ENCODE measurements at regions not wholly inside any gene's neighbourhood (a gene's known extent, or its start where the extent isn't known, plus 50 kb on each side); places are given as distances from the start of the nearest gene placed in this dataset.
"Not testable (repeated sequence)": the region's sequence is repeated elsewhere in the genome, so short reads cannot be mapped to it uniquely, and the experiment has no call there.

- H3K9ac ChIP-seq (ENCODE audit: low read length); H3K4me3 ChIP-seq (ENCODE audit: low read depth, low read length); H3K27ac ChIP-seq (ENCODE audit: low read depth, low read length); H3K4me1 ChIP-seq (ENCODE audit: control insufficient read depth, insufficient read depth, low read length); H3K9me3 ChIP-seq (ENCODE audit: control insufficient read depth, insufficient read depth, low read depth, low read length); H3K36me3 ChIP-seq (ENCODE audit: control insufficient read depth, insufficient read depth, low read length); H3K27me3 ChIP-seq (ENCODE audit: control insufficient read depth, insufficient read depth, low read length): not testable (repeated sequence)
Measured at GRCh38 chr1:149157409-149157808, 54.1 kb upstream of the NBPF9 start.

GRCh38 chr1:149158308-149158707, 55.0 kb upstream of the NBPF9 start:
- not testable (repeated sequence) for H3K9me3 ChIP-seq (ENCODE audit: control insufficient read depth, insufficient read depth, low read depth, low read length); H3K27ac ChIP-seq (ENCODE audit: low read depth, low read length); H3K36me3 ChIP-seq (ENCODE audit: control insufficient read depth, insufficient read depth, low read length)

GRCh38 chr1:149163063-149163444, 59.7 kb upstream of the NBPF9 start:
- not testable (repeated sequence) for H3K27me3 ChIP-seq (ENCODE audit: control insufficient read depth, insufficient read depth, low read length); H3K27ac ChIP-seq (ENCODE audit: low read depth, low read length); H3K4me1 ChIP-seq (ENCODE audit: control insufficient read depth, insufficient read depth, low read length); H3K9me3 ChIP-seq (ENCODE audit: control insufficient read depth, insufficient read depth, low read depth, low read length); H3K36me3 ChIP-seq (ENCODE audit: control insufficient read depth, insufficient read depth, low read length); H3K4me3 ChIP-seq (ENCODE audit: low read depth, low read length)
- peak overlapping the region; percentile 70 for H3K9ac ChIP-seq (ENCODE audit: low read length)

More at GRCh38 chr1:149158308-149158707, 55.0 kb upstream of the NBPF9 start:
- not testable (repeated sequence) for H3K4me3 ChIP-seq (ENCODE audit: low read depth, low read length); H3K27me3 ChIP-seq (ENCODE audit: control insufficient read depth, insufficient read depth, low read length); H3K4me1 ChIP-seq (ENCODE audit: control insufficient read depth, insufficient read depth, low read length); H3K9ac ChIP-seq (ENCODE audit: low read length)

- not testable (repeated sequence) for H3K27ac ChIP-seq (ENCODE audit: low read depth, low read length); H3K4me1 ChIP-seq (ENCODE audit: control insufficient read depth, insufficient read depth, low read length); H3K4me3 ChIP-seq (ENCODE audit: low read depth, low read length); H3K27me3 ChIP-seq (ENCODE audit: control insufficient read depth, insufficient read depth, low read length); H3K9me3 ChIP-seq (ENCODE audit: control insufficient read depth, insufficient read depth, low read depth, low read length); H3K36me3 ChIP-seq (ENCODE audit: control insufficient read depth, insufficient read depth, low read length); H3K9ac ChIP-seq (ENCODE audit: low read length)
Measured at GRCh38 chr1:149174765-149175164, 71.4 kb upstream of the NBPF9 start.

- H3K27ac ChIP-seq (ENCODE audit: low read depth, low read length); H3K9me3 ChIP-seq (ENCODE audit: control insufficient read depth, insufficient read depth, low read depth, low read length); H3K9ac ChIP-seq (ENCODE audit: low read length); H3K4me3 ChIP-seq (ENCODE audit: low read depth, low read length); H3K36me3 ChIP-seq (ENCODE audit: control insufficient read depth, insufficient read depth, low read length); H3K4me1 ChIP-seq (ENCODE audit: control insufficient read depth, insufficient read depth, low read length); H3K27me3 ChIP-seq (ENCODE audit: control insufficient read depth, insufficient read depth, low read length): not testable (repeated sequence)
Measured at GRCh38 chr1:149175812-149176211, 72.5 kb upstream of the NBPF9 start.

- not testable (repeated sequence) for H3K36me3 ChIP-seq (ENCODE audit: control insufficient read depth, insufficient read depth, low read length)
- Histone ChIP-seq H3K9ac (ENCODE audit: low read length) (peak overlapping the region; percentile 78), H3K27ac (ENCODE audit: low read depth, low read length) (peak overlapping the region; percentile 62; the same call in 1 of the 2 replicates)
Measured at GRCh38 chr1:149176453-149177316, 73.3 kb upstream of the NBPF9 start.

GRCh38 chr1:149190742-149191141, 87.4 kb upstream of the NBPF9 start:
- H3K4me3 ChIP-seq (ENCODE audit: low read depth, low read length); H3K36me3 ChIP-seq (ENCODE audit: control insufficient read depth, insufficient read depth, low read length); H3K4me1 ChIP-seq (ENCODE audit: control insufficient read depth, insufficient read depth, low read length); H3K9me3 ChIP-seq (ENCODE audit: control insufficient read depth, insufficient read depth, low read depth, low read length); H3K27ac ChIP-seq (ENCODE audit: low read depth, low read length); H3K9ac ChIP-seq (ENCODE audit: low read length); H3K27me3 ChIP-seq (ENCODE audit: control insufficient read depth, insufficient read depth, low read length): not testable (repeated sequence)

More at GRCh38 chr1:149176453-149177316, 73.3 kb upstream of the NBPF9 start:
- peak overlapping the region; percentile 59 for H3K4me3 ChIP-seq (ENCODE audit: low read depth, low read length)
- H3K9me3 ChIP-seq (ENCODE audit: control insufficient read depth, insufficient read depth, low read depth, low read length); H3K27me3 ChIP-seq (ENCODE audit: control insufficient read depth, insufficient read depth, low read length); H3K4me1 ChIP-seq (ENCODE audit: control insufficient read depth, insufficient read depth, low read length): not testable (repeated sequence)

- not testable (repeated sequence) for H3K27me3 ChIP-seq (ENCODE audit: control insufficient read depth, insufficient read depth, low read length); H3K27ac ChIP-seq (ENCODE audit: low read depth, low read length); H3K4me3 ChIP-seq (ENCODE audit: low read depth, low read length); H3K36me3 ChIP-seq (ENCODE audit: control insufficient read depth, insufficient read depth, low read length); H3K9me3 ChIP-seq (ENCODE audit: control insufficient read depth, insufficient read depth, low read depth, low read length); H3K9ac ChIP-seq (ENCODE audit: low read length); H3K4me1 ChIP-seq (ENCODE audit: control insufficient read depth, insufficient read depth, low read length)
Measured at GRCh38 chr1:149196651-149197050, 93.3 kb upstream of the NBPF9 start.

GRCh38 chr1:149200567-149200966, 97.2 kb upstream of the NBPF9 start:
- not testable (repeated sequence) for H3K9ac ChIP-seq (ENCODE audit: low read length); H3K27me3 ChIP-seq (ENCODE audit: control insufficient read depth, insufficient read depth, low read length); H3K4me3 ChIP-seq (ENCODE audit: low read depth, low read length); H3K27ac ChIP-seq (ENCODE audit: low read depth, low read length); H3K36me3 ChIP-seq (ENCODE audit: control insufficient read depth, insufficient read depth, low read length); H3K4me1 ChIP-seq (ENCODE audit: control insufficient read depth, insufficient read depth, low read length); H3K9me3 ChIP-seq (ENCODE audit: control insufficient read depth, insufficient read depth, low read depth, low read length)

- H3K9me3 ChIP-seq (ENCODE audit: control insufficient read depth, insufficient read depth, low read depth, low read length); H3K36me3 ChIP-seq (ENCODE audit: control insufficient read depth, insufficient read depth, low read length); H3K27ac ChIP-seq (ENCODE audit: low read depth, low read length): not testable (repeated sequence)
Measured at GRCh38 chr1:149202283-149202682, 98.9 kb upstream of the NBPF9 start.

GRCh38 chr1:149204396-149204795, 101.0 kb upstream of the NBPF9 start:
- H3K27me3 ChIP-seq (ENCODE audit: control insufficient read depth, insufficient read depth, low read length); H3K36me3 ChIP-seq (ENCODE audit: control insufficient read depth, insufficient read depth, low read length); H3K4me1 ChIP-seq (ENCODE audit: control insufficient read depth, insufficient read depth, low read length); H3K9ac ChIP-seq (ENCODE audit: low read length); H3K27ac ChIP-seq (ENCODE audit: low read depth, low read length); H3K4me3 ChIP-seq (ENCODE audit: low read depth, low read length); H3K9me3 ChIP-seq (ENCODE audit: control insufficient read depth, insufficient read depth, low read depth, low read length): not testable (repeated sequence)

More at GRCh38 chr1:149202283-149202682, 98.9 kb upstream of the NBPF9 start:
- H3K27me3 ChIP-seq (ENCODE audit: control insufficient read depth, insufficient read depth, low read length); H3K4me1 ChIP-seq (ENCODE audit: control insufficient read depth, insufficient read depth, low read length); H3K4me3 ChIP-seq (ENCODE audit: low read depth, low read length); H3K9ac ChIP-seq (ENCODE audit: low read length): not testable (repeated sequence)
